Neural cell (in vitro differentiated cells): ENCODE measurements at regions not wholly inside any gene's neighbourhood (a gene's known extent, or its start where the extent isn't known, plus 50 kb on each side); places are given as distances from the start of the nearest gene placed in this dataset.
"Not testable (repeated sequence)": the region's sequence is repeated elsewhere in the genome, so short reads cannot be mapped to it uniquely, and the experiment has no call there.

Source experiments
- H2AFZ ChIP-seq: fragments of 200-600, 300-800 bp; sonication (generic), shearing (Covaris generic); 2 replicates; pipeline ENCODE4 v1.6.0; 2014; ENCODE audit warnings: low read depth, mild to moderate bottlenecking, antibody characterized with exemption, low read length, moderate library complexity
- H3F3A ChIP-seq: fragments of 200-600 bp; shearing (Covaris generic); 2 replicates; pipeline ENCODE4 v1.6.1; 2016; ENCODE audit warnings: mild to moderate bottlenecking, moderate library complexity, mixed read lengths, antibody characterized with exemption, low read length; ENCODE audit not compliant: insufficient read depth, poor library complexity, severe bottlenecking
- H3K27ac ChIP-seq: fragments of 200-600, 300-800 bp; sonication (generic), shearing (Covaris generic); 2 replicates; pipeline ENCODE4 v1.5.1; 2014; ENCODE audit warnings: mild to moderate bottlenecking, low read length, moderate library complexity
- H3K27me3 ChIP-seq: fragments of 300-800, 200-600 bp; sonication (generic), shearing (Covaris generic); 2 replicates; pipeline ENCODE4 v1.6.0; 2014; ENCODE audit warnings: mild to moderate bottlenecking, low read depth, low read length, moderate library complexity; ENCODE audit not compliant: insufficient read depth
- H3K36me3 ChIP-seq: fragments of 300-800, 200-600 bp; sonication (generic), shearing (Covaris generic); 2 replicates; pipeline ENCODE4 v1.5.1; 2014; ENCODE audit warnings: mild to moderate bottlenecking, antibody characterized with exemption, low read length, moderate library complexity; ENCODE audit not compliant: insufficient read depth
- H3K4me2 ChIP-seq: fragments of 300-800, 200-600 bp; sonication (generic), shearing (Covaris generic); 2 replicates; pipeline ENCODE4 v1.6.0; 2014; ENCODE audit warnings: mild to moderate bottlenecking, low read length
- H3K4me3 ChIP-seq: fragments of 300-800, 200-600 bp; sonication (generic), shearing (Covaris generic); 2 replicates; pipeline ENCODE4 v1.5.1; 2014; ENCODE audit warnings: mild to moderate bottlenecking, low read length, moderate library complexity
- H3K79me2 ChIP-seq: fragments of 200-600 bp; shearing (Covaris generic); replicated peaks from 2 replicates; pipeline ENCODE4 v1.6.0; 2014; ENCODE audit warnings: mild to moderate bottlenecking, low read length, moderate library complexity; ENCODE audit not compliant: insufficient read depth
- H3K9ac ChIP-seq: fragments of 300-800, 200-600 bp; sonication (generic), shearing (Covaris generic); 2 replicates; pipeline ENCODE4 v1.6.1; 2016; ENCODE audit warnings: mild to moderate bottlenecking, low read length, mixed read lengths
- H3K9me2 ChIP-seq: fragments of 200-600 bp; shearing (Covaris generic); 2 replicates; pipeline ENCODE4 v1.6.1; 2016; ENCODE audit warnings: mild to moderate bottlenecking, low read length, mixed read lengths; ENCODE audit not compliant: insufficient read depth
- H3K9me3 ChIP-seq: fragments of 200-600, 300-800 bp; sonication (generic), shearing (Covaris generic); 2 replicates; pipeline ENCODE4 v1.6.1; 2016; ENCODE audit warnings: mild to moderate bottlenecking, mixed run types, low read length, moderate library complexity, mixed read lengths
- H4K20me1 ChIP-seq: fragments of 200-600 bp; shearing (Covaris generic); 2 replicates; pipeline ENCODE4 v1.6.1; 2016; ENCODE audit warnings: mild to moderate bottlenecking, mixed run types; ENCODE audit not compliant: insufficient read depth
- CTCF ChIP-seq: fragments of 450-650 bp; IDR thresholded peaks from 2 replicates; pipeline ENCODE4 v1.5.1; 2014; ENCODE audit warnings: antibody characterized with exemption, mild to moderate bottlenecking, moderate library complexity; ENCODE audit not compliant: poor library complexity, severe bottlenecking
- EP300 ChIP-seq: fragments of 450-650 bp; conservative IDR thresholded peaks from 2 replicates; pipeline ENCODE4 v1.6.1; 2014; ENCODE audit warnings: antibody characterized with exemption, mild to moderate bottlenecking, moderate library complexity; ENCODE audit not compliant: poor library complexity, severe bottlenecking
- EZH2 ChIP-seq: fragments of 200-600, 300-800 bp; shearing (Covaris generic), sonication (generic); IDR thresholded peaks from 2 replicates; pipeline ENCODE4 v1.6.1; 2014; ENCODE audit warnings: antibody characterized with exemption, low read length, borderline replicate concordance, mild to moderate bottlenecking; ENCODE audit not compliant: insufficient read depth, poor library complexity, severe bottlenecking
- MXI1 ChIP-seq: fragments of 450-650 bp; conservative IDR thresholded peaks from 2 replicates; pipeline ENCODE4 v1.6.1; 2014; ENCODE audit warnings: antibody characterized with exemption, mild to moderate bottlenecking; ENCODE audit not compliant: poor library complexity, severe bottlenecking
- POLR2AphosphoS5 ChIP-seq: IDR thresholded peaks from 2 replicates; pipeline ENCODE4 v1.6.1; 2012
- RAD21 ChIP-seq: fragments of 450-650 bp; conservative IDR thresholded peaks from 2 replicates; pipeline ENCODE4 v1.6.1; 2014; ENCODE audit warnings: antibody characterized with exemption, mild to moderate bottlenecking, moderate library complexity
- SMC3 ChIP-seq: fragments of 450-650 bp; conservative IDR thresholded peaks from 2 replicates; pipeline ENCODE4 v1.6.1; 2014; ENCODE audit warnings: antibody characterized with exemption, mild to moderate bottlenecking, moderate library complexity; ENCODE audit not compliant: poor library complexity
- TAF1 ChIP-seq: IDR thresholded peaks from 2 replicates; pipeline ENCODE4 v1.6.1; 2012; ENCODE audit warnings: low read depth
- TF ChIP-seq, protein P1 (sequence below): IDR thresholded peaks from 2 replicates; pipeline ENCODE4 v1.6.1; 2012; ENCODE audit warnings: borderline replicate concordance

GRCh38 chr17:77619851-77620250 lies 338.7 kb upstream of the TNRC6C start:
- Histone ChIP-seq H3K79me2 (no peaks in the 10 kb centered on the region), H3K27me3 (no peaks in the 10 kb centered on the region), H3K9me2 (no peaks in the 10 kb centered on the region), H3K36me3 (no peaks in the 10 kb centered on the region), H3K9ac (no peak overlapping the region), H3K27ac (no peak overlapping the region), H3K4me2 (no peak overlapping the region), H3K9me3 (no peaks in the 10 kb centered on the region), H3K4me3 (no peak overlapping the region), H3F3A (no peaks in the 10 kb centered on the region), H2AFZ (no peak overlapping the region), H4K20me1 (no peaks in the 10 kb centered on the region)
- no peak for TF ChIP-seq TAF1
- no peak for TF ChIP-seq SMC3
- TF ChIP-seq CTCF, result no peak
- no peak for TF ChIP-seq POLR2AphosphoS5
- TF ChIP-seq, protein P1, sequence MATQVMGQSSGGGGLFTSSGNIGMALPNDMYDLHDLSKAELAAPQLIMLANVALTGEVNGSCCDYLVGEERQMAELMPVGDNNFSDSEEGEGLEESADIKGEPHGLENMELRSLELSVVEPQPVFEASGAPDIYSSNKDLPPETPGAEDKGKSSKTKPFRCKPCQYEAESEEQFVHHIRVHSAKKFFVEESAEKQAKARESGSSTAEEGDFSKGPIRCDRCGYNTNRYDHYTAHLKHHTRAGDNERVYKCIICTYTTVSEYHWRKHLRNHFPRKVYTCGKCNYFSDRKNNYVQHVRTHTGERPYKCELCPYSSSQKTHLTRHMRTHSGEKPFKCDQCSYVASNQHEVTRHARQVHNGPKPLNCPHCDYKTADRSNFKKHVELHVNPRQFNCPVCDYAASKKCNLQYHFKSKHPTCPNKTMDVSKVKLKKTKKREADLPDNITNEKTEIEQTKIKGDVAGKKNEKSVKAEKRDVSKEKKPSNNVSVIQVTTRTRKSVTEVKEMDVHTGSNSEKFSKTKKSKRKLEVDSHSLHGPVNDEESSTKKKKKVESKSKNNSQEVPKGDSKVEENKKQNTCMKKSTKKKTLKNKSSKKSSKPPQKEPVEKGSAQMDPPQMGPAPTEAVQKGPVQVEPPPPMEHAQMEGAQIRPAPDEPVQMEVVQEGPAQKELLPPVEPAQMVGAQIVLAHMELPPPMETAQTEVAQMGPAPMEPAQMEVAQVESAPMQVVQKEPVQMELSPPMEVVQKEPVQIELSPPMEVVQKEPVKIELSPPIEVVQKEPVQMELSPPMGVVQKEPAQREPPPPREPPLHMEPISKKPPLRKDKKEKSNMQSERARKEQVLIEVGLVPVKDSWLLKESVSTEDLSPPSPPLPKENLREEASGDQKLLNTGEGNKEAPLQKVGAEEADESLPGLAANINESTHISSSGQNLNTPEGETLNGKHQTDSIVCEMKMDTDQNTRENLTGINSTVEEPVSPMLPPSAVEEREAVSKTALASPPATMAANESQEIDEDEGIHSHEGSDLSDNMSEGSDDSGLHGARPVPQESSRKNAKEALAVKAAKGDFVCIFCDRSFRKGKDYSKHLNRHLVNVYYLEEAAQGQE, result no peak
- no peak for TF ChIP-seq EP300
- TF ChIP-seq RAD21, result no peak
- TF ChIP-seq EZH2, result no peak
- no peak for TF ChIP-seq MXI1

DNA sequence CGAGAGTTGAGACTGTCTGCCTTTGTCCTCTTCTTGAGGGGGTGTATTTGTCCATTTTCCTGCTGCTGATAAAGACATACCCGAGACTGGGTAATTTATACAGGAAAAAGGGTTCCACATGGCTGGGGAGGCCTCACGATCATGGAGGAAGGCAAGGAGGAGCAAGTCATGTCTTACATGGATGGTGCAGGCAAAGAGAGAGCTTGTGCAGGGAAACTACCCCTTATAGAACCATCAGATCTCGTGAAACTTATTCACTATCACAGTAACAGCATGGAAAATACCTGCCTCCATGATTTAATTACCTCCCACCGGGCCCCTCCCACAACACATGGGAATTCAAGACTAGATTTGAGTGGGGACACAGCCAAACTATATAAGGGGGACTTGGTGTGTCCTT lies 338.2 kb upstream of the TNRC6C start:
- Histone ChIP-seq H3K36me3 (no peaks in the 10 kb centered on the region), H3K9me3 (no peaks in the 10 kb centered on the region), H3K27ac (no peak overlapping the region), H2AFZ (no peak overlapping the region), H3K9ac (no peak overlapping the region), H3K4me3 (no peak overlapping the region), H3K9me2 (no peaks in the 10 kb centered on the region), H3K4me2 (no peak overlapping the region), H4K20me1 (no peaks in the 10 kb centered on the region), H3K27me3 (no peaks in the 10 kb centered on the region), H3K79me2 (no peaks in the 10 kb centered on the region), H3F3A (no peaks in the 10 kb centered on the region)
- TF ChIP-seq POLR2AphosphoS5 (no peak), CTCF (no peak), TAF1 (no peak), RAD21 (no peak), EP300 (no peak), EZH2 (no peak), SMC3 (no peak), MXI1 (no peak)
- TF ChIP-seq, protein P1, result no peak

DNA sequence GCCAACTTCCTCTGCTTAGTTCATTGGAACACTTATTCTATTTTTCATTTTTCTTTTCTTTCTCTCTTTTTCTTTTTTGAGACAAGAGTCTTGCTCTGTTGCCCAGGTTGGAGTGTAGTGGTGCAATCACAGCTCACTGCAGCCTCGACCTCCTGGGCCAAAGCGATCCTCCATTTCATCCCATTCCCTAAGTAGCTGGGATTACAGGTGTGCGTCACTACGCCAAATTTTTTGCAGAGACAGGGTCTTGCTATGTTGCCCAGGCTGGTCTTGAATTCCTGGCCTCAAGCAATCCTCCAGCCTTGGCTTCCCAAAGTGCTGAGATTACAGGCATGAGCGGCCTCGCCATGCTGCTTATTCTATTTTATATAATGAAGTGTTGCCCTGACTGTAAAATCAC lies 336.4 kb upstream of the TNRC6C start:
- H3K36me3 ChIP-seq, result not testable (repeated sequence)

More for the DNA sequence above, 336.4 kb upstream of the TNRC6C start:
- not testable (repeated sequence) for H3K9ac ChIP-seq, H2AFZ ChIP-seq, H3K4me2 ChIP-seq, H3K27me3 ChIP-seq, H3K4me3 ChIP-seq, H3F3A ChIP-seq, H3K27ac ChIP-seq, H4K20me1 ChIP-seq, H3K9me2 ChIP-seq, H3K9me3 ChIP-seq, H3K79me2 ChIP-seq
